SU-DHL-6 (cell line): ENCODE measurements at regions not wholly inside any gene's neighbourhood (a gene's known extent, or its start where the extent isn't known, plus 50 kb on each side); places are given as distances from the start of the nearest gene placed in this dataset.

Source experiments
- H2AFZ ChIP-seq: fragments of 200-600 bp; sonication (generic); 2 replicates; pipeline ENCODE4 v1.6.1; 2014; ENCODE audit warnings: low read depth, mild to moderate bottlenecking, moderate library complexity, mixed read lengths, antibody characterized with exemption, low read length; ENCODE audit not compliant: severe bottlenecking
- H3F3A ChIP-seq: fragments of 200-600 bp; shearing (Covaris generic); 2 replicates; pipeline ENCODE4 v1.6.0; 2016; ENCODE audit warnings: antibody characterized with exemption, mild to moderate bottlenecking; ENCODE audit not compliant: insufficient read depth
- H3K27ac ChIP-seq: fragments of 200-600 bp; sonication (generic); 2 replicates; pipeline ENCODE4 v1.5.1; 2016; ENCODE audit warnings: low read depth, mild to moderate bottlenecking, low read length, moderate library complexity, mixed read lengths
- H3K27me3 ChIP-seq: fragments of 200-600 bp; sonication (generic), shearing (Covaris generic); 2 replicates; pipeline ENCODE4 v1.6.0; 2014; ENCODE audit warnings: mild to moderate bottlenecking, low read length
- H3K36me3 ChIP-seq: fragments of 200-600 bp; sonication (generic); 2 replicates; pipeline ENCODE4 v1.6.1; 2014; ENCODE audit warnings: mild to moderate bottlenecking, low read length, mixed read lengths
- H3K4me2 ChIP-seq: fragments of 300-600, 200-600 bp; shearing (Covaris generic), sonication (generic); 2 replicates; pipeline ENCODE4 v1.6.0; 2014; ENCODE audit warnings: low read length, low read depth, mild to moderate bottlenecking; ENCODE audit not compliant: poor library complexity, severe bottlenecking
- H3K4me3 ChIP-seq: fragments of 200-600 bp; sonication (generic); 2 replicates; pipeline ENCODE4 v1.5.1; 2014; ENCODE audit warnings: antibody characterized with exemption, low read length, mild to moderate bottlenecking, mixed read lengths; ENCODE audit not compliant: insufficient read depth, poor library complexity, severe bottlenecking
- H3K79me2 ChIP-seq: fragments of 200-600 bp; sonication (generic); 2 replicates; pipeline ENCODE4 v1.6.1; 2014; ENCODE audit warnings: mild to moderate bottlenecking, low read length, moderate library complexity; ENCODE audit not compliant: insufficient read depth
- H3K9ac ChIP-seq: fragments of 200-600 bp; sonication (generic); 2 replicates; pipeline ENCODE4 v1.7.0; 2014; ENCODE audit warnings: mild to moderate bottlenecking, low read length
- H3K9me2 ChIP-seq: fragments of 200-600 bp; sonication (generic); replicated peaks from 2 replicates; pipeline ENCODE4 v1.6.1; 2014; ENCODE audit warnings: low read length; ENCODE audit not compliant: insufficient read depth
- H3K9me3 ChIP-seq: fragments of 200-600 bp; sonication (generic); 2 replicates; pipeline ENCODE4 v1.6.1; 2014; ENCODE audit warnings: low read length, mixed read lengths; ENCODE audit not compliant: insufficient read depth
- H4K20me1 ChIP-seq: fragments of 200-600 bp; sonication (generic); 2 replicates; pipeline ENCODE4 v1.6.1; 2014; ENCODE audit warnings: low read depth, mild to moderate bottlenecking, antibody characterized with exemption, low read length, moderate library complexity, mixed read lengths
- EZH2phosphoT487 ChIP-seq: fragments of 200-600 bp; sonication (generic), shearing (Covaris generic); conservative IDR thresholded peaks from 2 replicates; pipeline ENCODE4 v1.6.1; 2018; ENCODE audit warnings: mild to moderate bottlenecking, antibody characterized with exemption, low read length, moderate library complexity, mixed read lengths
- TF ChIP-seq, protein P1 (sequence below): fragments of 200-600 bp; sonication (generic); IDR thresholded peaks from one replicate; pipeline ENCODE4 v1.5.1; 2017; ENCODE audit warnings: antibody characterized with exemption, mild to moderate bottlenecking, low read length, moderate library complexity; ENCODE audit not compliant: insufficient read depth, poor library complexity, severe bottlenecking

GRCh38 chr2:19041434-19042041 lies 316.9 kb downstream of the OSR1 start:
- Histone ChIP-seq H3K27me3 (no peaks in the 10 kb centered on the region), H3K9ac (no peak overlapping the region), H3K9me3 (no peaks in the 10 kb centered on the region), H4K20me1 (no peaks in the 10 kb centered on the region), H3K4me3 (no peak overlapping the region), H3K36me3 (no peaks in the 10 kb centered on the region), H2AFZ (no peak overlapping the region), H3K4me2 (no peak overlapping the region), H3K27ac (no peak overlapping the region), H3K9me2 (no peaks in the 10 kb centered on the region), H3F3A (no peaks in the 10 kb centered on the region), H3K79me2 (no peaks in the 10 kb centered on the region)
- TF ChIP-seq EZH2phosphoT487: no peak
- TF ChIP-seq, protein P1, sequence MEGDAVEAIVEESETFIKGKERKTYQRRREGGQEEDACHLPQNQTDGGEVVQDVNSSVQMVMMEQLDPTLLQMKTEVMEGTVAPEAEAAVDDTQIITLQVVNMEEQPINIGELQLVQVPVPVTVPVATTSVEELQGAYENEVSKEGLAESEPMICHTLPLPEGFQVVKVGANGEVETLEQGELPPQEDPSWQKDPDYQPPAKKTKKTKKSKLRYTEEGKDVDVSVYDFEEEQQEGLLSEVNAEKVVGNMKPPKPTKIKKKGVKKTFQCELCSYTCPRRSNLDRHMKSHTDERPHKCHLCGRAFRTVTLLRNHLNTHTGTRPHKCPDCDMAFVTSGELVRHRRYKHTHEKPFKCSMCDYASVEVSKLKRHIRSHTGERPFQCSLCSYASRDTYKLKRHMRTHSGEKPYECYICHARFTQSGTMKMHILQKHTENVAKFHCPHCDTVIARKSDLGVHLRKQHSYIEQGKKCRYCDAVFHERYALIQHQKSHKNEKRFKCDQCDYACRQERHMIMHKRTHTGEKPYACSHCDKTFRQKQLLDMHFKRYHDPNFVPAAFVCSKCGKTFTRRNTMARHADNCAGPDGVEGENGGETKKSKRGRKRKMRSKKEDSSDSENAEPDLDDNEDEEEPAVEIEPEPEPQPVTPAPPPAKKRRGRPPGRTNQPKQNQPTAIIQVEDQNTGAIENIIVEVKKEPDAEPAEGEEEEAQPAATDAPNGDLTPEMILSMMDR: no peak

GRCh38 chr2:19038071-19039015 lies 320.1 kb downstream of the OSR1 start:
- no peak overlapping the region for H2AFZ ChIP-seq
- H3K36me3 ChIP-seq: no peaks in the 10 kb centered on the region
- no peaks in the 10 kb centered on the region for H3K79me2 ChIP-seq
- no peak overlapping the region for H3K9ac ChIP-seq
- H3K27me3 ChIP-seq: no peaks in the 10 kb centered on the region
- H4K20me1 ChIP-seq: no peaks in the 10 kb centered on the region
- TF ChIP-seq EZH2phosphoT487: no peak
- TF ChIP-seq, protein P1: no peak
- no peak overlapping the region for H3K27ac ChIP-seq
- H3K4me3 ChIP-seq: no peak overlapping the region
- no peaks in the 10 kb centered on the region for H3K9me3 ChIP-seq
- H3F3A ChIP-seq: no peaks in the 10 kb centered on the region
- H3K4me2 ChIP-seq: no peak overlapping the region
- H3K9me2 ChIP-seq: no peaks in the 10 kb centered on the region

DNA sequence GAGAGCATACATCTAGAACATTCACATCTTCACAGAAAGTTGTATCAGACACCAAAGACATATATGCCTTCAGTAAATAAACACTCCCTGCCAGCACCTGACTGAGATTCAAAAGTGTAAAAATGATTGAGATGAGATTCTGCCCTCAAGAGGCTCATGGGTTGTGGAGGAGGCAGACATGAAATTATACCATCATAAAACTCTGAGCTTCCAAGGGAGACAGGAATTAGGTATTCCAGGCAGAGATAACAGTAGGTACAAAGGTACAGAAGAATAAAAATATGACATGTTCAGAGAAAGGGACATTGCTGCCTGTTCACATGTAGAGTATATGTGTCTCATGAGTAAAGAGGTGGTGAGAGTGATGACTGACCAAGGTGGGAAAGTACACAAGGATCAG lies 322.3 kb downstream of the OSR1 start:
- Histone ChIP-seq H3K27ac (no peak overlapping the region), H3K27me3 (no peaks in the 10 kb centered on the region), H3K9me3 (no peaks in the 10 kb centered on the region), H3K79me2 (no peaks in the 10 kb centered on the region), H3K9ac (no peak overlapping the region), H4K20me1 (no peaks in the 10 kb centered on the region), H3K4me3 (no peak overlapping the region), H3K36me3 (no peaks in the 10 kb centered on the region), H2AFZ (no peak overlapping the region), H3F3A (no peaks in the 10 kb centered on the region), H3K9me2 (no peaks in the 10 kb centered on the region), H3K4me2 (no peak overlapping the region)
- no peak for TF ChIP-seq EZH2phosphoT487
- TF ChIP-seq, protein P1: no peak
